H1 (cell line): ENCODE measurements at regions not wholly inside any gene's neighbourhood (a gene's known extent, or its start where the extent isn't known, plus 50 kb on each side); places are given as distances from the start of the nearest gene placed in this dataset.

Source experiments
- CTCF ChIA-PET: fragments of 300-600 bp; sonication (Branson Sonifier 250); formaldehyde crosslinking; loops from one replicate; lab custom pipeline; 2021; ENCODE audit not compliant: partially characterized antibody; lab: Charles Lee
- POLR2A ChIA-PET: fragments of 300-600 bp; sonication (Branson Sonifier 250); formaldehyde crosslinking; loops from one replicate; lab custom pipeline; 2021; ENCODE audit warnings: inconsistent platforms; ENCODE audit not compliant: partially characterized antibody; lab: Charles Lee
- DNase-seq, 2 experiments: peaks; one replicate each; pipeline versions ENCODE4 v3.0.0 to v3.0.0-alpha.2; 2010 to 2022; ENCODE audit warnings: low spot score in 2 of 2, low read depth in 1 of 2, mixed read lengths in 1 of 2
- FAIRE-seq: peaks from 2 replicates; lab custom pipeline; 2011; peaks lifted over from hg19 to GRCh38; lab: Jason Lieb, UNC
- H2AFZ ChIP-seq: 2 replicates; pipeline ENCODE4 v1.8.1; 2012; ENCODE audit warnings: low read length, inconsistent platforms
- H2AK5ac ChIP-seq: 2 replicates; pipeline ENCODE4 v1.6.1; 2013; ENCODE audit warnings: low read depth, low read length
- H2BK120ac ChIP-seq: replicated peaks from 2 replicates; pipeline ENCODE3; 2013; ENCODE audit warnings: low read depth, low read length, inconsistent platforms
- H2BK12ac ChIP-seq: 2 replicates; pipeline ENCODE4 v1.6.1; 2013; ENCODE audit warnings: low read depth, low read length
- H2BK15ac ChIP-seq: 2 replicates; pipeline ENCODE4 v1.6.1; 2013; ENCODE audit warnings: low read length
- H2BK20ac ChIP-seq: 2 replicates; pipeline ENCODE4 v1.6.1; 2013; ENCODE audit warnings: low read length
- H2BK5ac ChIP-seq: 2 replicates; pipeline ENCODE4 v1.6.1; 2013; ENCODE audit warnings: low read depth, low read length
- H3K14ac ChIP-seq: 2 replicates; pipeline ENCODE4 v1.6.1; 2013; ENCODE audit warnings: inconsistent platforms; ENCODE audit not compliant: insufficient read length
- H3K18ac ChIP-seq: 2 replicates; pipeline ENCODE4 v1.6.1; 2013; ENCODE audit warnings: low read length; ENCODE audit errors: extremely low read depth
- H3K23ac ChIP-seq: 2 replicates; pipeline ENCODE4 v1.6.1; 2013; ENCODE audit warnings: inconsistent platforms; ENCODE audit not compliant: insufficient read length
- H3K23me2 ChIP-seq: 2 replicates; pipeline ENCODE4 v1.6.1; 2013; ENCODE audit warnings: low read depth, low read length
- H3K27ac ChIP-seq: 2 replicates; pipeline ENCODE4 v1.6.1; 2011; ENCODE audit warnings: low read depth, low read length, inconsistent platforms
- H3K27me3 ChIP-seq, 4 experiments: replicated peaks in 1 of 4; 1 replicate in 1 of 4; 2 replicates in 3 of 4; pipeline versions ENCODE4 v1.6.1 to v1.8.1; 2011 to 2013; ENCODE audit warnings: low read length in 3 of 4, mild to moderate bottlenecking in 3 of 4, inconsistent platforms in 2 of 4, mixed read lengths in 2 of 4, moderate library complexity in 1 of 4; ENCODE audit not compliant: control insufficient read depth in 3 of 4, insufficient read depth in 3 of 4; ENCODE audit errors: extremely low read depth in 1 of 4
- H3K36me3 ChIP-seq, 4 experiments: 2 replicates each; pipeline versions ENCODE4 v1.6.1 to v1.8.1; 2011 to 2013; ENCODE audit warnings: mild to moderate bottlenecking in 4 of 4, low read length in 3 of 4, moderate library complexity in 2 of 4, control low read depth in 1 of 4, inconsistent platforms in 1 of 4; ENCODE audit not compliant: insufficient read depth in 4 of 4, control insufficient read depth in 2 of 4
- H3K4ac ChIP-seq: replicated peaks from 2 replicates; pipeline ENCODE3; 2013; ENCODE audit warnings: low read length, low read depth, mixed read lengths, inconsistent platforms; ENCODE audit not compliant: insufficient read length
- H3K4me1 ChIP-seq, 4 experiments: replicated peaks in 1 of 4; 1 replicate in 1 of 4; 2 replicates in 3 of 4; pipeline versions ENCODE4 v1.6.1 to v1.8.1; 2011 to 2013; ENCODE audit warnings: low read length in 3 of 4, inconsistent platforms in 2 of 4, mixed read lengths in 1 of 4; ENCODE audit not compliant: insufficient read depth in 4 of 4, control insufficient read depth in 3 of 4
- H3K4me2 ChIP-seq, 2 experiments: 2 replicates each; pipeline versions ENCODE4 v1.6.1 to v1.8.1; 2011 to 2013; ENCODE audit warnings: low read depth in 2 of 2, low read length in 2 of 2, control low read depth in 1 of 2, inconsistent platforms in 1 of 2, mild to moderate bottlenecking in 1 of 2; ENCODE audit not compliant: insufficient read depth in 1 of 2
- H3K4me3 ChIP-seq, 4 experiments: fragments of 200-600, 300-600 bp in 1 of 4; sonication (generic), shearing (Covaris generic), sonication (Bioruptor Twin) in 1 of 4; 2 replicates each; pipeline versions ENCODE4 v1.5.1 to v1.8.1; 2011 to 2016; ENCODE audit warnings: low read length in 4 of 4, low read depth in 3 of 4, control low read depth in 2 of 4, inconsistent platforms in 2 of 4, mild to moderate bottlenecking in 2 of 4, mixed read lengths in 1 of 4, moderate library complexity in 1 of 4; ENCODE audit not compliant: insufficient read depth in 2 of 4; ENCODE audit errors: extremely low read depth in 1 of 4
- H3K56ac ChIP-seq: replicated peaks from 2 replicates; pipeline ENCODE3; 2013; ENCODE audit warnings: low read depth, mild to moderate bottlenecking, mixed read lengths, low read length, inconsistent platforms; ENCODE audit not compliant: insufficient read length
- H3K79me1 ChIP-seq: 2 replicates; pipeline ENCODE4 v1.6.1; 2013; ENCODE audit warnings: low read depth, low read length, control low read depth
- H3K79me2 ChIP-seq, 2 experiments: 2 replicates each; pipeline versions ENCODE4 v1.6.1 to v1.8.1; 2012 to 2013; ENCODE audit warnings: low read length in 2 of 2, mild to moderate bottlenecking in 2 of 2, inconsistent platforms in 1 of 2; ENCODE audit not compliant: insufficient read depth in 2 of 2, control insufficient read depth in 1 of 2
- H3K9ac ChIP-seq, 4 experiments: replicated peaks in 1 of 4; 1 replicate in 1 of 4; 2 replicates in 3 of 4; pipeline versions ENCODE4 v1.6.1 to v1.8.1; 2011 to 2013; ENCODE audit warnings: low read depth in 3 of 4, low read length in 3 of 4, control low read depth in 2 of 4, mild to moderate bottlenecking in 2 of 4, moderate library complexity in 2 of 4, inconsistent platforms in 1 of 4; ENCODE audit errors: extremely low read depth in 1 of 4
- H3K9me3 ChIP-seq, 2 experiments: 2 replicates each; pipeline versions ENCODE4 v1.6.1 to v1.8.1; 2012 to 2013; ENCODE audit warnings: mild to moderate bottlenecking in 2 of 2, moderate library complexity in 2 of 2, control low read depth in 1 of 2, inconsistent platforms in 1 of 2, low read depth in 1 of 2, low read length in 1 of 2, mixed read lengths in 1 of 2; ENCODE audit not compliant: insufficient read depth in 2 of 2
- H4K20me1 ChIP-seq, 2 experiments: replicated peaks in 1 of 2; 2 replicates each; pipeline versions ENCODE3 to v1.8.1; 2011 to 2013; ENCODE audit warnings: inconsistent platforms in 2 of 2, low read length in 2 of 2, mild to moderate bottlenecking in 1 of 2; ENCODE audit not compliant: insufficient read depth in 2 of 2, control insufficient read depth in 1 of 2
- H4K5ac ChIP-seq: 2 replicates; pipeline ENCODE4 v1.6.1; 2013; ENCODE audit warnings: low read length, low read depth, mixed read lengths, inconsistent platforms; ENCODE audit not compliant: insufficient read length
- H4K8ac ChIP-seq: 2 replicates; pipeline ENCODE4 v1.8.0; 2013; ENCODE audit warnings: mild to moderate bottlenecking, moderate library complexity, low read length, inconsistent platforms; ENCODE audit not compliant: insufficient read depth; ENCODE audit errors: extremely low read depth
- H4K91ac ChIP-seq: replicated peaks from 2 replicates; pipeline ENCODE3; 2013; ENCODE audit warnings: low read length, mixed read lengths, inconsistent platforms; ENCODE audit not compliant: insufficient read length
- BRCA1 ChIP-seq: IDR thresholded peaks from 2 replicates; pipeline ENCODE4 v1.6.1; 2012; ENCODE audit warnings: low read depth, low read length, improper control_type of control experiment
- CBX5 ChIP-seq: fragments of 300-800, 300-1000 bp; sonication (generic); IDR thresholded peaks from 2 replicates; pipeline ENCODE4 v1.7.1; 2016; ENCODE audit warnings: antibody characterized with exemption, low read length, low read depth
- CEBPB ChIP-seq: IDR thresholded peaks from 2 replicates; pipeline ENCODE4 v1.6.1; 2012; ENCODE audit warnings: low read depth, low read length
- EZH2 ChIP-seq: fragments of 200-600 bp; sonication (generic); IDR thresholded peaks from 2 replicates; pipeline ENCODE4 v1.7.1; 2012; ENCODE audit warnings: low read depth, mild to moderate bottlenecking, moderate library complexity, low read length, inconsistent platforms; ENCODE audit not compliant: severe bottlenecking
- FOSL1 ChIP-seq: IDR thresholded peaks from 2 replicates; pipeline ENCODE4 v1.6.1; 2011; ENCODE audit warnings: mild to moderate bottlenecking, low read depth, low read length, moderate library complexity; ENCODE audit not compliant: insufficient read depth
- GTF2F1 ChIP-seq: IDR thresholded peaks from 2 replicates; pipeline ENCODE4 v1.6.1; 2012; ENCODE audit warnings: low read depth, low read length, improper control_type of control experiment, borderline replicate concordance
- JUN ChIP-seq: IDR thresholded peaks from 2 replicates; pipeline ENCODE4 v1.6.1; 2011; ENCODE audit warnings: low read depth, mild to moderate bottlenecking, improper control_type of control experiment, low read length
- KDM5A ChIP-seq: fragments of 200-600 bp; IDR thresholded peaks from 2 replicates; pipeline ENCODE4 v1.7.1; 2012; ENCODE audit warnings: mild to moderate bottlenecking, low read length, inconsistent platforms, mixed read lengths
- NRF1 ChIP-seq: IDR thresholded peaks from 2 replicates; pipeline ENCODE4 v1.6.1; 2011; ENCODE audit warnings: mild to moderate bottlenecking, low read depth, low read length, improper control_type of control experiment
- POU5F1 ChIP-seq: IDR thresholded peaks from 2 replicates; pipeline ENCODE4 v1.6.1; 2011; ENCODE audit warnings: low read depth, mild to moderate bottlenecking, low read length, moderate library complexity
- RBBP5 ChIP-seq: IDR thresholded peaks from 2 replicates; pipeline ENCODE4 v1.7.1; 2012; ENCODE audit warnings: low read depth, mild to moderate bottlenecking, inconsistent platforms, low read length, moderate library complexity, borderline replicate concordance
- SIRT6 ChIP-seq: IDR thresholded peaks from one replicate; pipeline ENCODE4 v1.7.1; 2012; ENCODE audit warnings: low read length, inconsistent platforms
- SP4 ChIP-seq: IDR thresholded peaks from 2 replicates; pipeline ENCODE4 v1.6.1; 2012; ENCODE audit warnings: low read length, inconsistent platforms
- SRF ChIP-seq: IDR thresholded peaks from 2 replicates; pipeline ENCODE4 v1.6.1; 2011; ENCODE audit warnings: mild to moderate bottlenecking, low read depth, low read length, moderate library complexity
- TAF1 ChIP-seq: IDR thresholded peaks from 2 replicates; pipeline ENCODE4 v1.6.1; 2011; ENCODE audit warnings: mild to moderate bottlenecking, low read depth, low read length
- WGBS, 2 experiments: shearing (Covaris generic) in 1 of 2; methylation state at CpG; one replicate each; pipeline versions ENCODE4 v1.1.6 to v1.1.7; 2013 to 2015; ENCODE audit warnings: low lambda C conversion rate in 2 of 2, mixed read lengths in 2 of 2, inconsistent platforms in 1 of 2, low coverage in 1 of 2, missing lambda C conversion rate in 1 of 2; ENCODE audit not compliant: insufficient replicate concordance in 2 of 2, insufficient coverage in 1 of 2, insufficient read length in 1 of 2; ENCODE audit errors: extremely low coverage in 1 of 2, missing lambda C conversion rate in 1 of 2; 5-methylcytosine and 5-hydroxymethylcytosine counted together
- TF ChIP-seq, protein P1 (sequence below): IDR thresholded peaks from 2 replicates; pipeline ENCODE4 v1.6.1; 2012; ENCODE audit warnings: inconsistent platforms

DNA sequence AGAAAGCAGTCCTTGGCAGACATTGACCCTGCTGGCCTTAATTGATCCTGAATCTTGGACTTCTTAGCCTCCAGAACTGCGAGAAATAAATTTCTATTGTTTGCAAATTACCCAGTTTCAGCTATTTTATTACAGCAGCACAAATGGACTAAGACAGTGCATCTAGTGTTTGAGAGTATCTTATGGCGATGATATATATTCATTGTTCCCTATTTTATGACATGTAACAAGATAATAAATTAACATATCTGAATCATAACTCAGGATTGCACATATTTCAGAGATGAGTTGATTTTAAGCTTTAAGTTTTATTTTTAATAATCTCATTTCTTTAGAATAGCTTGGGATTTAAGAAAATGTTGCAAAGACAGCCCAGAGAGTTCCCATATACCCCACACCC is 167.4 kb upstream of the FOXG1 start:
- Histone ChIP-seq H2BK15ac (no peak overlapping the region), H4K5ac (no peak overlapping the region)
- 77% methylated on average over 2 of the region's 2 CpGs; no CpG with 5 or more reads in 1 of the 2 experiments for WGBS, 2 experiments
- TF ChIP-seq, protein P1, sequence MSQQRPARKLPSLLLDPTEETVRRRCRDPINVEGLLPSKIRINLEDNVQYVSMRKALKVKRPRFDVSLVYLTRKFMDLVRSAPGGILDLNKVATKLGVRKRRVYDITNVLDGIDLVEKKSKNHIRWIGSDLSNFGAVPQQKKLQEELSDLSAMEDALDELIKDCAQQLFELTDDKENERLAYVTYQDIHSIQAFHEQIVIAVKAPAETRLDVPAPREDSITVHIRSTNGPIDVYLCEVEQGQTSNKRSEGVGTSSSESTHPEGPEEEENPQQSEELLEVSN, result no peak
- TF ChIP-seq TAF1 (no peak), RBBP5 (no peak), BRCA1 (no peak), GTF2F1 (no peak), NRF1 (no peak), JUN (no peak), FOSL1 (no peak), SIRT6 (no peak), CEBPB (no peak), SRF (no peak), KDM5A (no peak), POU5F1 (no peak), EZH2 (no peak), SP4 (no peak), CBX5 (no peak)

More for the DNA sequence above, 167.4 kb upstream of the FOXG1 start:
- H3K23ac ChIP-seq, result no peak overlapping the region
- DNase-seq (no peak), FAIRE-seq (no peak)
- H3K79me1 ChIP-seq, result no peaks in the 10 kb centered on the region
- H2BK5ac ChIP-seq, result no peak overlapping the region
- H4K20me1 ChIP-seq, result no peaks in the 10 kb centered on the region
- no peak overlapping the region for H3K56ac ChIP-seq
- no peak overlapping the region for H2BK20ac ChIP-seq
- H3K4me1 ChIP-seq, result no peaks in the 10 kb centered on the region
- H3K79me2 ChIP-seq, result no peaks in the 10 kb centered on the region
- H3K18ac ChIP-seq, result no peak overlapping the region
- ChIA-PET CTCF (interaction anchor here (0.6 to 2.0 kb wide), 2 partner anchors 11 to 139 kb away, joined by 3 to 5 read pairs; no protein-coding TSS in a partner anchor), POLR2A (no interaction called here)
- H3K4ac ChIP-seq, result no peak overlapping the region
- no peak overlapping the region for H3K4me2 ChIP-seq
- no peak overlapping the region for H4K91ac ChIP-seq
- no peaks in the 10 kb centered on the region for H3K9me3 ChIP-seq
- no peak overlapping the region for H2AFZ ChIP-seq
- H4K8ac ChIP-seq, result no peak overlapping the region
- H3K14ac ChIP-seq, result no peak overlapping the region
- H3K4me3 ChIP-seq, result no peak overlapping the region
- no peaks in the 10 kb centered on the region for H3K36me3 ChIP-seq
- no peak overlapping the region for H2AK5ac ChIP-seq
- no peak overlapping the region for H3K9ac ChIP-seq
- no peaks in the 10 kb centered on the region for H3K23me2 ChIP-seq
- no peaks in the 10 kb centered on the region for H3K27me3 ChIP-seq
- H3K27ac ChIP-seq, result no peak overlapping the region
- no peak overlapping the region for H2BK120ac ChIP-seq
- no peak overlapping the region for H2BK12ac ChIP-seq
